Activated naive CD8-positive, alpha-beta T cell treated with anti-CD3 and anti-CD28 coated beads for 36 hours (primary cell): ENCODE measurements at regions not wholly inside any gene's neighbourhood (a gene's known extent, or its start where the extent isn't known, plus 50 kb on each side); places are given as distances from the start of the nearest gene placed in this dataset.

ENCODE experiments used
- DNase-seq: peaks from one replicate; pipeline ENCODE4 v3.0.0; 2021
- H3K27ac Mint-ChIP-seq: one replicate; pipeline ENCODE4 v1.8.0; 2022; ENCODE audit warnings: mild to moderate bottlenecking, moderate library complexity, mixed read lengths
- H3K27me3 Mint-ChIP-seq: one replicate; pipeline ENCODE4 v1.8.0; 2022; ENCODE audit warnings: mild to moderate bottlenecking, mixed read lengths
- H3K36me3 Mint-ChIP-seq: one replicate; pipeline ENCODE4 v1.8.0; 2021; ENCODE audit warnings: mild to moderate bottlenecking, mixed read lengths
- H3K4me1 Mint-ChIP-seq: one replicate; pipeline ENCODE4 v1.8.0; 2021; ENCODE audit warnings: mixed read lengths
- H3K4me3 Mint-ChIP-seq: one replicate; pipeline ENCODE4 v1.8.0; 2022; ENCODE audit warnings: mild to moderate bottlenecking, moderate library complexity, mixed read lengths
- H3K9me3 Mint-ChIP-seq: one replicate; pipeline ENCODE4 v1.8.0; 2022; ENCODE audit warnings: mixed read lengths

DNA sequence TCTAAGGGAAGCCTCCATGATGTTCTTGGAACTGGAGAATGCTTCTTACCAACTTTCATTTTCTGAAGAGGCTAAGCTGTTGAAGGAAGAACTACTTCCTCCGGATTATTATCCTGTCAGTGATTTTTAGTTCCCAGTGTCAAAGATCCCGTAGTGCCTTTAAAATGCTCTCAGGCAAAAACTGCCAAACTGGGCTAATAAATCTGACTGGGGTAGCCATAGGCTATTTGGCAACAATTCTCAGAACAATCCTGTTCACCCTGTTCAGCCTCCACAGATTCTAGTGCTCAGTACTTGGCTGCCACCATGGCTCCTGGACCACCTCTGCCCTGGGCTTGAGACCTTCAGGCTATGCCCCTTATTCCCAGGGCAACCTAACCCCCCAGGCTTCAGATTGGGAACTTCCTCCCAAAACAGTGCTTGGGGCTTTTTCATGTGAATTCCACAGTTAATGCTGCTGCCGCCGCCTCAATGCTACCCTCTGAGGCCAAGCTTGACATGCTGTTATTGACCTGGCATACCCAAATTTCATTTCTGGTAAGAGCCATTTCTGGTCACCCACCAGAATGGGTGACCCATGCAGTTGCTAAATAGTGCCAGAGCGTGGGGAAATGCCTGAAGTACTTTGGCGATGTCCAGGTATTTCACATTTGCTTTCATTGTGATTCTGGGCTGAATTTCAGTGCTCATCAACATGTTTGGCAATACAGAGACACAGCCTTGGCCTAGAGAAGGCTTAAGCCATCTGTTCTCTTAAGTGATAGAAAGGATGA is 110.0 kb upstream of the ARHGAP5 start:
- H3K27ac Mint-ChIP-seq: no peak overlapping the region
- no peak overlapping the region for H3K4me3 Mint-ChIP-seq
- peaks cover 2% of the 10 kb centered on the region for H3K9me3 Mint-ChIP-seq
- no peaks in the 10 kb centered on the region for H3K36me3 Mint-ChIP-seq
- no peaks in the 10 kb centered on the region for H3K27me3 Mint-ChIP-seq
- H3K4me1 Mint-ChIP-seq: peaks cover 3% of the 10 kb centered on the region
- DNase-seq: no peak

GRCh38 chr14:31967669-31967975 is 109.5 kb upstream of the ARHGAP5 start:
- Mint-ChIP-seq H3K36me3 (no peaks in the 10 kb centered on the region), H3K4me1 (peaks cover 3% of the 10 kb centered on the region), H3K9me3 (peaks cover 2% of the 10 kb centered on the region), H3K4me3 (no peak overlapping the region), H3K27ac (no peak overlapping the region), H3K27me3 (no peaks in the 10 kb centered on the region)
- DNase-seq: no peak

GRCh38 chr14:31968107-31968810 is 108.8 kb upstream of the ARHGAP5 start:
- Mint-ChIP-seq H3K36me3 (no peaks in the 10 kb centered on the region), H3K4me3 (no peak overlapping the region), H3K27me3 (no peaks in the 10 kb centered on the region), H3K4me1 (peaks cover 3% of the 10 kb centered on the region), H3K9me3 (peaks cover 2% of the 10 kb centered on the region), H3K27ac (no peak overlapping the region)
- DNase-seq: no peak

GRCh38 chr14:31968956-31969698 is 108.0 kb upstream of the ARHGAP5 start:
- DNase-seq: no peak
- H3K27ac Mint-ChIP-seq: no peak overlapping the region
- no peaks in the 10 kb centered on the region for H3K27me3 Mint-ChIP-seq
- H3K36me3 Mint-ChIP-seq: no peaks in the 10 kb centered on the region
- H3K9me3 Mint-ChIP-seq: peaks cover 4% of the 10 kb centered on the region
- peaks cover 3% of the 10 kb centered on the region for H3K4me1 Mint-ChIP-seq
- no peak overlapping the region for H3K4me3 Mint-ChIP-seq

GRCh38 chr14:31969699-31970240 is 107.3 kb upstream of the ARHGAP5 start:
- Mint-ChIP-seq H3K27ac (no peak overlapping the region), H3K4me1 (peaks cover 3% of the 10 kb centered on the region), H3K4me3 (no peak overlapping the region), H3K36me3 (no peaks in the 10 kb centered on the region), H3K9me3 (peaks cover 5% of the 10 kb centered on the region), H3K27me3 (no peaks in the 10 kb centered on the region)
- no peak for DNase-seq

- Mint-ChIP-seq H3K9me3 (peaks cover 5% of the 10 kb centered on the region), H3K27ac (no peak overlapping the region), H3K27me3 (no peaks in the 10 kb centered on the region), H3K36me3 (no peaks in the 10 kb centered on the region), H3K4me3 (no peak overlapping the region), H3K4me1 (peaks cover 3% of the 10 kb centered on the region)
- no peak for DNase-seq
Observed at GRCh38 chr14:31970744-31971143, 106.4 kb upstream of the ARHGAP5 start.

- no peaks in the 10 kb centered on the region for H3K36me3 Mint-ChIP-seq
- no peak for DNase-seq
- H3K4me3 Mint-ChIP-seq: no peak overlapping the region
- H3K27ac Mint-ChIP-seq: no peak overlapping the region
- no peaks in the 10 kb centered on the region for H3K4me1 Mint-ChIP-seq
- no peaks in the 10 kb centered on the region for H3K27me3 Mint-ChIP-seq
- H3K9me3 Mint-ChIP-seq: peaks cover 5% of the 10 kb centered on the region
Observed at GRCh38 chr14:31971612-31972011, 105.5 kb upstream of the ARHGAP5 start.

DNA sequence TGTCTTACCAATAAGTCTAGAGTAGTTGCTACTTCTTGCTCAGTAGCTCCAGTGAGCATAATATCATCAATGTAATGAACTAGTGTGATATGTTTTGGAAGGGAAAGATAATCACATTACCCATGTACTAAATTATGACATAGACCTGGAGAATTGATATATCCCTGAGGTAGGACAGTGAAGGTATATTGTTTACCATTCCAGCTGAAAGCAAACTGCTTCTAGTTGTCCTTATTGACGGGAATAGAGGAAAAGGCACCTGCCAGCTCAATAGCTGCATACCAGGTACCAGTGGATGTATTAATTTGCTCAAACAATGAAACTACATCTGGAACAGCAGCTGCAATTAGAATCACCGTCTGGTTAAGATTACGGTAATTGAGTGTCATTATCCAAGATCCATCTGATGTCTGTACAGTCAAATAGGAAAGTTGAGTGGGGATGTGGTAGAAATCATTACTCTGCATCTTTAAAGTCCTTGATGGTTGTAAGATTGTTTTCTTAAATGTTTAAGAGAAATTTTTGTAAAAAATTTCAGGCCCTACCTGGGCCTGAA is 100.0 kb upstream of the ARHGAP5 start:
- Mint-ChIP-seq H3K36me3 (no peaks in the 10 kb centered on the region), H3K4me1 (no peaks in the 10 kb centered on the region), H3K27me3 (no peaks in the 10 kb centered on the region), H3K9me3 (peaks cover 8% of the 10 kb centered on the region), H3K4me3 (no peak overlapping the region), H3K27ac (no peak overlapping the region)
- DNase-seq: no peak

GRCh38 chr14:31978423-31978822 is 98.7 kb upstream of the ARHGAP5 start:
- Mint-ChIP-seq H3K4me1 (no peaks in the 10 kb centered on the region), H3K9me3 (peaks cover 19% of the 10 kb centered on the region), H3K36me3 (no peaks in the 10 kb centered on the region), H3K4me3 (no peak overlapping the region), H3K27ac (no peak overlapping the region), H3K27me3 (no peaks in the 10 kb centered on the region)
- no peak for DNase-seq

DNA sequence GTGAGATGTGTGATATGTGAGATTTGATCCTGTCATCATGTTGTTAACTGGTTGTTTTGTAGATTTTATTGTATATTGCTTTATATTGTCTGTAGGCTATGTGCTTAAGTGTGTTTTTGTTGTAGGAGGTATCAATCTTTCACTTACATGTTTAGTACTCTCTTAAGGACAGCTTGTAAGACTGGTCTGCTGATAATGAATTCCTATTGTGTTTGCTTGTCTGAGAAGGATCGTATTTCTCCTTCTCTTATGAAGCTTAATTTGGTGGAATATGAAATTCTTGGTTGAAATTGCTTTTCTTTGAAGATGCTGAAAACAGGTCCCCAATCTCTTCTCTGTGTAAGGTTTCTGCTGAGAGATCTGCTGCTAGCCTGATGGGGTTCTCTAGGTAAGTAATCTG is 94.5 kb upstream of the ARHGAP5 start:
- Mint-ChIP-seq H3K27ac (no peak overlapping the region), H3K27me3 (no peaks in the 10 kb centered on the region), H3K9me3 (peaks cover 21% of the 10 kb centered on the region), H3K4me3 (no peak overlapping the region), H3K4me1 (no peaks in the 10 kb centered on the region), H3K36me3 (peaks cover 3% of the 10 kb centered on the region)
- no peak for DNase-seq

- Mint-ChIP-seq H3K27ac (no peak overlapping the region), H3K4me3 (no peak overlapping the region), H3K9me3 (peaks cover 17% of the 10 kb centered on the region), H3K27me3 (peaks cover 14% of the 10 kb centered on the region), H3K36me3 (peaks cover 3% of the 10 kb centered on the region), H3K4me1 (no peaks in the 10 kb centered on the region)
- DNase-seq: no peak
Observed at GRCh38 chr14:31986405-31986804, 90.7 kb upstream of the ARHGAP5 start.

GRCh38 chr14:31987721-31988120 is 89.4 kb upstream of the ARHGAP5 start:
- Mint-ChIP-seq H3K27me3 (peaks cover 14% of the 10 kb centered on the region), H3K9me3 (peaks cover 12% of the 10 kb centered on the region), H3K27ac (no peak overlapping the region), H3K4me3 (no peak overlapping the region), H3K4me1 (no peaks in the 10 kb centered on the region), H3K36me3 (peaks cover 3% of the 10 kb centered on the region)
- no peak for DNase-seq

DNA sequence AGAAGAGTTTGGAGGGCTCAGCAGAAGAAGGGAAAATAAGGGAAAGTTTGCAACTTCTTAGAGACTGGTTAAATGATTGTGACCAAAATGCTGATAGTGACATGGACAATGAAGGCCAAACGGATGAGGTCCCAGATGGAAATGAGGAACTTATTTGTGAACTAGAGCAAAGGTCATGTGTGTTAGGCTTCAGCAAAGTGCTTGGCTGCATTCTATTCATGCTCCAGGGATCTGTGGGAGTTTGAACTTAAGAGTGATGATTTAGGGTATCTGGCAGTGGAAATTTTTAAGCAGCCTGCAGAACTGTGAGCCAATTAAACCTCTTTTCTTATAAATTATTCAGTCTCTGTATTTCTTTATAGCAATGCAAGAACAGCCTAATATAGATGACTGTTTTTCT is 88.9 kb upstream of the ARHGAP5 start:
- no peak overlapping the region for H3K27ac Mint-ChIP-seq
- H3K27me3 Mint-ChIP-seq: peaks cover 14% of the 10 kb centered on the region
- H3K36me3 Mint-ChIP-seq: peaks cover 3% of the 10 kb centered on the region
- no peak for DNase-seq
- no peak overlapping the region for H3K4me3 Mint-ChIP-seq
- H3K4me1 Mint-ChIP-seq: no peaks in the 10 kb centered on the region
- H3K9me3 Mint-ChIP-seq: peaks cover 6% of the 10 kb centered on the region

DNA sequence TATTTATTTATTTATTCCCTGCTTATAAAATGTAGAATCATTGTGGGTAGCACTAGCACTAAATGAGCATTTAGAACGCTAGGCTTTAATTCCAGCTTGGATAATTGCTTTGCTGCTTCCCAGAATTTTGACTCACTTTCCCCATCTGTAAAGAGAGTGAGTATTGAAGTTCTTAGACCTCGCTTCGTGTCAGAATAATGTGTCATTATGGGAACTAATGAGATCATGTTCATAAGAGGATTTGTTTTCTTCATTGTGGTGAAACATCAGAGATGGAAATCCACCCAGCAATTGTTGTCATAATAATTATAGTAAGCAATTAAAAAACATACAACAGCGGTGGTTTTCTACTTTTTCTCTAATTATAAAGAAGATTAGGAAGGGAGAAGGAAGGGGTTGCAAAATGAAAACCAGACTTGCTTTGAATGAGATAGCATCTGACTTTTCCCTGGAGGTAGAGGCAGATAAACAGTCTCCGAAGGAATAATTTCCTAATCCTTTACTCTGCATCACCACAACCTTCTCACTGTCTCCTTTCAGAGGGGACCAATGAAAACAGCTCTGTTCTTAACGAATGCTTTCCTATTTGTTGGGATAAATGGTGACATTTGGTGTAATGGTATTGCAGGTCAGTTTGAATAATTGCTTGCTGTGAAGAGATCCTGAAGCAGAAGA is 86.8 kb upstream of the ARHGAP5 start:
- Mint-ChIP-seq H3K4me3 (no peak overlapping the region), H3K27ac (no peak overlapping the region), H3K27me3 (peaks cover 14% of the 10 kb centered on the region), H3K36me3 (peaks cover 3% of the 10 kb centered on the region), H3K4me1 (no peaks in the 10 kb centered on the region), H3K9me3 (peaks cover 4% of the 10 kb centered on the region)
- DNase-seq: no peak
